Mammary epithelial cell (primary cell): ENCODE measurements at regions not wholly inside any gene's neighbourhood (a gene's known extent, or its start where the extent isn't known, plus 50 kb on each side); places are given as distances from the start of the nearest gene placed in this dataset.

Experiments used
- EZH2 ChIP-seq: IDR thresholded peaks from 2 replicates; pipeline ENCODE4 v1.6.1; 2012; ENCODE audit warnings: low read length, inconsistent platforms, borderline replicate concordance
- TF ChIP-seq, protein P1 (sequence below), 2 donors: IDR thresholded peaks in 1 of 2; conservative IDR thresholded peaks in 1 of 2; 2 replicates each; pipeline ENCODE4 v1.5.1; 2011 to 2012; ENCODE audit warnings: inconsistent platforms in 2 of 2, low read length in 2 of 2, mild to moderate bottlenecking in 2 of 2, control low read depth in 1 of 2, low read depth in 1 of 2; ENCODE audit not compliant: insufficient read depth in 1 of 2; ENCODE audit errors: extremely low read depth in 1 of 2

DNA sequence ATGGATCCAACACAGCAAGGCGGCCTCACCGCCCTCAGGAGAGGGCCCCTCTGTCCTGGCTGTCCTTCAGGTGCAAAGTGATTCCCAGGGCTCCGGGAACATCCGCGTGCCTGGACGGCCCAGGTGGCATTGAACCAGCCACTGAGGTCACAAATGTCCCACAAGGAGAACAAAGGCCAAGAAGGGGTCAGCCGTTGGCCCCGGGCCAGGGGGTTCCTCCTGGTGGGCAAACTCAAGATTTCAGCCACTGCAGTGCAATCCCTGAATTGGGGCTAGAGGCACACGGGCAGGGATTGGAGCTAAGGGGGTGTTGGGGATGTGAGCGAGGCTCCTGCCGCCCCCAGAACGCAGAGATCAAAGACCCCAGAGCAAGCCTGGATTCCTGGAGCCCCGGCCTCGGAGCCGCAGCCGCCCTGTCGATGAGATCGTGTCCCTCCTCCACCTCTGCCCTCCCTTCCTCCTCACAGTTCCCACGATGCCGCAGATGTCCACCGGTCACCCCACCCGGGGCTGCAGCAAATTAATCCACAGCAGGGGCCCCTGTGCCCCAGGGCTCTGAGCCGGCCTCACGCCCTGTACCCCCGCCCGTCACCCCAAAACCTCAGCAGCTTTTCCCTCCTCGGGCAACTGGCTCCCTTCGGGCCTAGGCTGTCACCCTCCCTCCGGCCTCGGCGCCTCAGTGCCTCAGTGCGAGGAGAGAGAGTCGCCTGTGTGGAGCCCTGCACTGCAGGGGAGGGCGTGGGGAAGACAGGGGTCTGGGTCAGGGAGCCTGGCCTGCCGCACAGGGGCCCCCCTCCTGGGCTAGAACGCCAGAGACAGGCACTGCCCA lies 56.7 kb upstream of the GALNT9 start:
- TF ChIP-seq, protein P1, sequence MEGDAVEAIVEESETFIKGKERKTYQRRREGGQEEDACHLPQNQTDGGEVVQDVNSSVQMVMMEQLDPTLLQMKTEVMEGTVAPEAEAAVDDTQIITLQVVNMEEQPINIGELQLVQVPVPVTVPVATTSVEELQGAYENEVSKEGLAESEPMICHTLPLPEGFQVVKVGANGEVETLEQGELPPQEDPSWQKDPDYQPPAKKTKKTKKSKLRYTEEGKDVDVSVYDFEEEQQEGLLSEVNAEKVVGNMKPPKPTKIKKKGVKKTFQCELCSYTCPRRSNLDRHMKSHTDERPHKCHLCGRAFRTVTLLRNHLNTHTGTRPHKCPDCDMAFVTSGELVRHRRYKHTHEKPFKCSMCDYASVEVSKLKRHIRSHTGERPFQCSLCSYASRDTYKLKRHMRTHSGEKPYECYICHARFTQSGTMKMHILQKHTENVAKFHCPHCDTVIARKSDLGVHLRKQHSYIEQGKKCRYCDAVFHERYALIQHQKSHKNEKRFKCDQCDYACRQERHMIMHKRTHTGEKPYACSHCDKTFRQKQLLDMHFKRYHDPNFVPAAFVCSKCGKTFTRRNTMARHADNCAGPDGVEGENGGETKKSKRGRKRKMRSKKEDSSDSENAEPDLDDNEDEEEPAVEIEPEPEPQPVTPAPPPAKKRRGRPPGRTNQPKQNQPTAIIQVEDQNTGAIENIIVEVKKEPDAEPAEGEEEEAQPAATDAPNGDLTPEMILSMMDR (conservative IDR thresholded peaks at IDR 0.05 in 1 of 2, IDR thresholded peaks at IDR 0.05 in 1 of 2; ENCODE audit: extremely low read depth in 1 of 2, insufficient read depth in 1 of 2, low read depth in 1 of 2, low read length in 2 of 2): no peak
- no peak for TF ChIP-seq EZH2
